GM06990 (cell line): ENCODE measurements at regions not wholly inside any gene's neighbourhood (a gene's known extent, or its start where the extent isn't known, plus 50 kb on each side); places are given as distances from the start of the nearest gene placed in this dataset.

ENCODE experiments used
- DNase-seq: peaks from one replicate; pipeline ENCODE4 v3.0.0-alpha.2; 2011; ENCODE audit not compliant: insufficient read length; ENCODE audit errors: extremely low read depth
- H3K27me3 ChIP-seq: replicated peaks from 2 replicates; pipeline ENCODE4 v1.6.0; 2011; ENCODE audit warnings: low read length; ENCODE audit not compliant: control insufficient read depth, insufficient read depth
- H3K36me3 ChIP-seq: 2 replicates; pipeline ENCODE4 v1.5.1; 2011; ENCODE audit warnings: low read length; ENCODE audit not compliant: control insufficient read depth, insufficient read depth
- H3K4me3 ChIP-seq: replicated peaks from 2 replicates; pipeline ENCODE4 v1.5.1; 2011; ENCODE audit warnings: low read depth, mild to moderate bottlenecking, control low read depth, low read length
- TF ChIP-seq, protein P1 (sequence below): IDR thresholded peaks from 2 replicates; pipeline ENCODE4 v1.5.1; 2011; ENCODE audit warnings: low read length, control low read depth, mild to moderate bottlenecking, inconsistent platforms; ENCODE audit not compliant: insufficient read depth, poor library complexity, severe bottlenecking

DNA sequence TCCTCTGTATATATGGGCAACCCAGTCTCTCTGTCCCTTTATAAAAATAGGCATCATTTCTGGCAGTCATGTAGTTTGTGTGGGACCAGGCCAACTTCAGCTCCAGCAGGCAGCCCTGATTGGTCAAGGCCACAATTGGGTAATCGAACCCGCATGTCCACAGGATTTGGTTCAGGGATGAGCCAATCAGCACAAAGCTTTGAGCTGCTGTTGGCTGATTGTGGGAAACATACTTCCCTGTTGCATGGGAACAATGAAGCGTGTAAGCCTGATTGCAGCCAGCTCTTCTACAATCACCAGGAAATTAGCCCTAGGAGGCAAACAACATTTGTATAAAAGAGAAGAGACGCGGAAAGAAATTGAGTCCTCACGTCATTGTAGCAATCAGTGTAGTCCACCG lies 328.6 kb downstream of the PCNX1 start:
- TF ChIP-seq, protein P1, sequence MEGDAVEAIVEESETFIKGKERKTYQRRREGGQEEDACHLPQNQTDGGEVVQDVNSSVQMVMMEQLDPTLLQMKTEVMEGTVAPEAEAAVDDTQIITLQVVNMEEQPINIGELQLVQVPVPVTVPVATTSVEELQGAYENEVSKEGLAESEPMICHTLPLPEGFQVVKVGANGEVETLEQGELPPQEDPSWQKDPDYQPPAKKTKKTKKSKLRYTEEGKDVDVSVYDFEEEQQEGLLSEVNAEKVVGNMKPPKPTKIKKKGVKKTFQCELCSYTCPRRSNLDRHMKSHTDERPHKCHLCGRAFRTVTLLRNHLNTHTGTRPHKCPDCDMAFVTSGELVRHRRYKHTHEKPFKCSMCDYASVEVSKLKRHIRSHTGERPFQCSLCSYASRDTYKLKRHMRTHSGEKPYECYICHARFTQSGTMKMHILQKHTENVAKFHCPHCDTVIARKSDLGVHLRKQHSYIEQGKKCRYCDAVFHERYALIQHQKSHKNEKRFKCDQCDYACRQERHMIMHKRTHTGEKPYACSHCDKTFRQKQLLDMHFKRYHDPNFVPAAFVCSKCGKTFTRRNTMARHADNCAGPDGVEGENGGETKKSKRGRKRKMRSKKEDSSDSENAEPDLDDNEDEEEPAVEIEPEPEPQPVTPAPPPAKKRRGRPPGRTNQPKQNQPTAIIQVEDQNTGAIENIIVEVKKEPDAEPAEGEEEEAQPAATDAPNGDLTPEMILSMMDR, result no peak
- no peak for DNase-seq
- H3K27me3 ChIP-seq, result no peaks in the 10 kb centered on the region
- no peak overlapping the region for H3K4me3 ChIP-seq
- no peaks in the 10 kb centered on the region for H3K36me3 ChIP-seq

DNA sequence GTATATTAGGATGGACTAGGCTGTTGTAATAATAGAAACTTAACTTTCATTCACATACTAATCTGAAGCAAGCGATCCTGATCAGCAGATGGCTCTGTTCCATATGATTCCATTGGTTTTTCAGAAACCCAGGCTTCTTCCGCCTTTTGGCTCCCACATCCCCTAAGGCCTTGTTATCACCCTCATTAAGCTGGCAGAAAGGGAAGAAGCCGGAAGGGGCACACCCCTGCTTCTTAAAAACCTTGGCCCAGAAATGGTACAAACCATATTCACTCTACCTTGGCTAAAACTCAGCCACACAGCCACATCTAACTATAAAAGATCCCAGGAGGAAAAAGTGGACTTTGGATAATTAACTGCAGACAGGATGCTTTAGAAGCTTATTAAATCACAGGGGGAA lies 329.2 kb downstream of the PCNX1 start:
- Histone ChIP-seq H3K4me3 (no peak overlapping the region), H3K36me3 (no peaks in the 10 kb centered on the region), H3K27me3 (no peaks in the 10 kb centered on the region)
- TF ChIP-seq, protein P1, result no peak
- DNase-seq, result no peak

DNA sequence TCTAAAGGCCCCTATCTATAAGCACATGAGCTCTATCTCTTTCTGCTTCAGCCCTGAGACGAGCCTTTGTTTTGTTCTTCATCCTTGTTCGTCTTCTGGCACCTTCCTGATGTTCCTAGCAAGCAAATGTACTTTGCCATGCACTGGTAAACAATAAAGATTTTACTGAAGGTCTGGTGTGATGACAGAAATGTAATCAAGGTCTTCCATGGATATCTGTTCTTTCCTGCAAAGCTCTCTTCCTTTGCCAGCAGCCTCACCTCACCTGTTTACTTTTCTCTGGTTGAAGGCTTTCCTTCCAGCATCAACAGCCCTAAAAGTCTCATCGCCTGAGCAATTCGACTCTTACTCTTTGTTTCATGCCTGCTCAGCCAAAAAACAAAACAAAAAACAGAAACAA lies 330.3 kb downstream of the PCNX1 start:
- H3K27me3 ChIP-seq, result no peaks in the 10 kb centered on the region
- TF ChIP-seq, protein P1, result no peak
- no peak for DNase-seq

DNA sequence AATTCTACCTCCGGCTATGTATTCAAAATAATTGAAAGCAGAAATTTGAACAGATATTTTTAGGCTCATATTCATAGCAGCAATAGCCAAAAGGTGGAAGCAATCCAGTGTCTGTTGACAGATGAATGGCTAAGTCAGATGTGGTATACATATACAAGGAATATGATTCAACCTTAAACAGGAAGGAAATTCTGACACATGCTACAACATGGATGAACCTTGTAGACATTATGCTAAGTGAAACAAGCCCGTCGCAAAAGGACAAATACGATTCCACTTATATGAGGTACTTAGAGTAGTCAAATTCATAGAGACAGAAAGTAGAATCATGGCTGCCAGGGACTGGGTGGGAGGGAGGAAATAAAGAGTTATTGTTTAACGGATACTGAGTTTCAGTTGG lies 331.6 kb downstream of the PCNX1 start:
- no peak for DNase-seq
- TF ChIP-seq, protein P1, result no peak
- H3K27me3 ChIP-seq, result no peaks in the 10 kb centered on the region
- H3K4me3 ChIP-seq, result no peak overlapping the region
- no peaks in the 10 kb centered on the region for H3K36me3 ChIP-seq

More for the DNA sequence above, 330.3 kb downstream of the PCNX1 start:
- Histone ChIP-seq H3K36me3 (no peaks in the 10 kb centered on the region), H3K4me3 (no peak overlapping the region)

DNA sequence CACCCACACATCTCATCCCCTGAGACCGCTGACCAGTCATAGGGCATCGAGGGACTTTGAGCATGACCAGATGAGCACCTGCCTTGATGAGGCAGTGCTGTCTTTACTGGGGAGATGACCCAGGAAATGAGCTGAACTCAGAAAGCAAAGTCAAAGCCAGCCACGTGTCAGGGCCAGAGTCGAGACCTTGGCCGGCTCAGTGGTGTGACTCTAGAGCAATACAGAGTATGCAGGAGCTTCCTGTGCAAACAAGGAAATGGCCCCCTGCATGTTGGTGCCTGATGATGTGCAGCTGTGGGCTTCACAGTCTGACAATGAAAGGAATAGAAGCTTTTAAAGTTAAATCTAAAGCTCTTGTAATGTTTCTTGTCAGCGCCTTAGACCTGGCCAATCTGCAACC lies 332.9 kb downstream of the PCNX1 start:
- TF ChIP-seq, protein P1, result no peak
- no peaks in the 10 kb centered on the region for H3K27me3 ChIP-seq
- no peak for DNase-seq
- no peak overlapping the region for H3K4me3 ChIP-seq
- H3K36me3 ChIP-seq, result no peaks in the 10 kb centered on the region

DNA sequence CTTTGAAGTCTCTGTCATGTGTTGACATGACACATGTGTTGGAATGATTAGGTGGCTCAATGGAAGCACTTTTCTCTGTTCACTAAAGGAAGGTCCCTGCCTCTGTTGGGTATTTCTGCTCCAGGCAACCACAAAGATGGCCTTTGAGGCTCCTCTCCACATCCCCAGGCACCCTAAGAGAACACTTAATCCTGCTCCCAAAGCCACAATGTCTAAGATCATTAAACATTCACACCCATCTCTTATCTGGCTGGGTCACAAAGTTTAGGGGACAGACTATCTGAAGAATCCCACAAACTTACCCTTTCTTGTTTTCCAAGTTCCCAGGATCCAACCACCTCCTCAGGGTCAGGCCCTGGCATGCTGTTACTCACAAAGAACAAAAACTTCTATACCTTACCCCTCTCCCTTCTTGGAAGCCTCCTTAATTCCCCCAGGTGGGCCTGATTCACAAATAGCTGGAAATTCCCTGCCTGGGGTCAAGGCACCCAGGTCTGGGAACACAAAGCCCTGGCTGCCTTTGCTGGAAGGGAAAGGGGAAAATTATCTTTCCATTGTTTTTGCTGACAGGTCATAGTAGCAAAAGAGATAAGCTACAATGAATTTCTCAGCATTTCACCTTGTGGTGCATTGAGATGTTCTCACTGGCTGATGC lies 333.7 kb downstream of the PCNX1 start:
- H3K27me3 ChIP-seq, result no peaks in the 10 kb centered on the region
- TF ChIP-seq, protein P1, result no peak
- H3K36me3 ChIP-seq, result no peaks in the 10 kb centered on the region
- no peak overlapping the region for H3K4me3 ChIP-seq
- no peak for DNase-seq
